ENCODE measurements at regions not wholly inside any gene's neighbourhood (a gene's known extent, or its start where the extent isn't known, plus 50 kb on each side); places are given as distances from the start of the nearest gene placed in this dataset.

GRCh38 chr6:16842676-16843075 is 81.4 kb upstream of the ATXN1 start:
- DNase-seq, result no peak
- ChIA-PET CTCF (no interaction called here), POLR2A (no interaction called here)
- peaks cover 9% of the 10 kb centered on the region for H3K27me3 Mint-ChIP-seq
- no peaks in the 10 kb centered on the region for H3K36me3 Mint-ChIP-seq (ENCODE audit: low read depth)
- peaks cover 4% of the 10 kb centered on the region for H3K4me1 Mint-ChIP-seq
- no peaks in the 10 kb centered on the region for H3K9me3 Mint-ChIP-seq
- H3K4me3 Mint-ChIP-seq, result no peak overlapping the region
- no peak overlapping the region for H3K27ac Mint-ChIP-seq

- ChIA-PET POLR2A (no interaction called here), CTCF (no interaction called here)
- Mint-ChIP-seq H3K36me3 (ENCODE audit: low read depth) (no peaks in the 10 kb centered on the region), H3K4me1 (peaks cover 19% of the 10 kb centered on the region), H3K9me3 (no peaks in the 10 kb centered on the region), H3K27ac (no peak overlapping the region), H3K4me3 (no peak overlapping the region), H3K27me3 (peaks cover 9% of the 10 kb centered on the region)
- DNase-seq, result no peak
Observed at GRCh38 chr6:16841241-16841640, 80.0 kb upstream of the ATXN1 start.

GRCh38 chr6:16840725-16841124 is 79.5 kb upstream of the ATXN1 start:
- ChIA-PET POLR2A (no interaction called here), CTCF (no interaction called here)

GRCh38 chr6:16840291-16840690 is 79.0 kb upstream of the ATXN1 start:
- no peak overlapping the region for H3K4me3 Mint-ChIP-seq
- ChIA-PET CTCF (no interaction called here), POLR2A (no interaction called here)
- DNase-seq, result no peak
- H3K4me1 Mint-ChIP-seq, result peaks cover 22% of the 10 kb centered on the region
- H3K27ac Mint-ChIP-seq, result no peak overlapping the region
- no peaks in the 10 kb centered on the region for H3K36me3 Mint-ChIP-seq (ENCODE audit: low read depth)
- H3K27me3 Mint-ChIP-seq, result peaks cover 9% of the 10 kb centered on the region
- no peaks in the 10 kb centered on the region for H3K9me3 Mint-ChIP-seq

More at GRCh38 chr6:16840725-16841124, 79.5 kb upstream of the ATXN1 start:
- H3K4me1 Mint-ChIP-seq, result peaks cover 22% of the 10 kb centered on the region
- H3K4me3 Mint-ChIP-seq, result no peak overlapping the region
- H3K36me3 Mint-ChIP-seq (ENCODE audit: low read depth), result no peaks in the 10 kb centered on the region
- no peak overlapping the region for H3K27ac Mint-ChIP-seq
- H3K27me3 Mint-ChIP-seq, result peaks cover 9% of the 10 kb centered on the region
- DNase-seq, result no peak
- H3K9me3 Mint-ChIP-seq, result no peaks in the 10 kb centered on the region

GRCh38 chr6:16839631-16840179 is 78.4 kb upstream of the ATXN1 start:
- Mint-ChIP-seq H3K4me3 (no peak overlapping the region), H3K27ac (no peak overlapping the region), H3K4me1 (peaks cover 22% of the 10 kb centered on the region), H3K9me3 (no peaks in the 10 kb centered on the region), H3K36me3 (ENCODE audit: low read depth) (no peaks in the 10 kb centered on the region), H3K27me3 (peaks cover 6% of the 10 kb centered on the region)
- CTCF ChIA-PET, result no interaction called here
- no peak for DNase-seq
- POLR2A ChIA-PET, result no interaction called here

DNA sequence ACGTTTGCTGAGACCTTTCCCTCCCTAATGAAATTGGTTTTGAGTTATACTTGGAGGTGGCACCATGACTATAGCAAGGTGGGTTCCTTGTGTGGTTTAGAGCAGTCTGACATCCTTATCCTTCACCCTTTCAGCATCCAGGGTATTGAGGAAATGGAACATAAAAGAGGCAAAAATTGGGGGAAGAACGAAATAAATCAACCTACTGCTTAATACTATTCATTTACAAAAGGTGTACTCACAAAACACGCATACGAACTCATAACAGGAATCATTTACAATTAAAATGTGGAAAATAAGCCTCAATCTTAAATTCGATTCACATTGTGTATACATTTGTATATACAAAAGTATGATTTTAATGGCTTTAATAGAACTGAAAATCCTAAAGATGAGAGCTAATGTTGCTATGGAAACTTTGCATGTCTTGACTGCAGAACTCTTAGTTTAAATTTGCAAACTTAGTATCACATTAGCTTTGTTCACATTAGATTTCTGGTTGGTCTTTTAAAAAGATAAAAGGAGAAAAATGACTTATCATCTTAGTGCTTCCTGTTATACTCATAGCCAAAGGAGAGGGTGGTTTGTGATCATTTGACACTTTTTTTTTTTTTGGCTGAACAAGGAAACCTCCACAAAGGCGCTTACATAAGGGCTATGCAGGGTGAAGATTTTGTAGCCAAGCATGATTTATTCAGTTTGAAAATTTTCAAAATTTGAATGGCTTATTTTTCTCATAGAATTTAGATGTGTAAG is 76.1 kb upstream of the ATXN1 start:
- Mint-ChIP-seq H3K36me3 (ENCODE audit: low read depth) (no peaks in the 10 kb centered on the region), H3K4me3 (no peak overlapping the region), H3K4me1 (peaks cover 22% of the 10 kb centered on the region), H3K9me3 (no peaks in the 10 kb centered on the region), H3K27ac (no peak overlapping the region), H3K27me3 (peaks cover 9% of the 10 kb centered on the region)
- CTCF ChIA-PET, result interaction anchor here (0.6 to 1.4 kb wide), 3 partner anchors 9 to 368 kb away, joined by 3 read pairs; no protein-coding TSS in a partner anchor
- POLR2A ChIA-PET, result no interaction called here
- no peak for DNase-seq

DNA sequence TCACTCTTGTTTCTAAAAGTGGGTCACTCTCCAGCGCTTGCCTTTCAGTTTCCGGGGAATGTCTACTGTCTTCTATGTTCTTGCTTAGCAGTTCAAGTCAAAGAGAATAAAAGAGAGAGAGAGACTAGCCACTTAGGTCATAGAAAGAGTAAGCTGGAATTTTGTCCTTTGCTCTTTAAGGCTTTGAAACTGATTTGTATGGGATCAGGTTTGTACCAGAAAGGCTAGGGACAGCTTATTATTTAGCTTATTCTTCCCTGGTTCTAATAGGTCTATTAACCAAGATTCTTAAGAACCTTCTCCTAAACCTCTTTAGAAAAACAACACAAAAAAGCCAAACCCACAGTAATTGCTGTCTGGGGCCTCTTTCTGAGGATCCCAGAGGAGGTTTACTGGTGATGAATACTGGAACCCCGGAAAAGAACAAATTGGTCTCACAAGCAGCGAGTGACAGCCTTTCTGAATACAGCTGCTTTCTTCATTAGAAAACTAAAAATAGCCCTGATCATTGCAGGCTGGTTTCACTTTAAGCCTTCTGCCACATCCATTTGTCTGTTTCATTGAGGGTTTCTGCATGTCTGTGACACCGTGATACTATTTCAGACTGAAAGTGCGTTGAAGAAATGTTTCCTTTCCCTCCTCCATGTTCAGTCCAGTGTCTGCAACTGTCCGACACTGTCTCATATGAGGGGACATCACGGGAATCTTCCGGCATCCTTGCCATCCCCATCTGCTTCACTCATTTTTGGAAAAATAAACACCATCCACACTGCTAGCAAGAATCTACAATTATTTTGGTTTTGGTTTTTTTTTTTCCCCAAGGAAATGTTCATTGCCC is 75.1 kb upstream of the ATXN1 start:
- Mint-ChIP-seq H3K27ac (peak overlapping the region; percentile 16), H3K4me1 (peaks cover 22% of the 10 kb centered on the region), H3K9me3 (no peaks in the 10 kb centered on the region), H3K27me3 (peaks cover 7% of the 10 kb centered on the region), H3K4me3 (peak overlapping the region; percentile 40), H3K36me3 (ENCODE audit: low read depth) (no peaks in the 10 kb centered on the region)
- no peak for DNase-seq
- ChIA-PET CTCF (interaction anchor here (0.6 to 1.6 kb wide), 5 partner anchors 10 to 367 kb away, joined by 3 to 5 read pairs (median 3); no protein-coding TSS in a partner anchor), POLR2A (no interaction called here)

GRCh38 chr6:16834242-16834641 is 73.0 kb upstream of the ATXN1 start:
- Mint-ChIP-seq H3K4me1 (peaks cover 22% of the 10 kb centered on the region), H3K27ac (no peak overlapping the region), H3K27me3 (peaks cover 2% of the 10 kb centered on the region), H3K36me3 (ENCODE audit: low read depth) (no peaks in the 10 kb centered on the region), H3K4me3 (no peak overlapping the region), H3K9me3 (no peaks in the 10 kb centered on the region)
- DNase-seq, result no peak
- POLR2A ChIA-PET, result no interaction called here
- CTCF ChIA-PET, result no interaction called here

- Mint-ChIP-seq H3K9me3 (no peaks in the 10 kb centered on the region), H3K4me3 (no peak overlapping the region), H3K27ac (no peak overlapping the region), H3K4me1 (peaks cover 25% of the 10 kb centered on the region), H3K36me3 (ENCODE audit: low read depth) (no peaks in the 10 kb centered on the region), H3K27me3 (peaks cover 2% of the 10 kb centered on the region)
- CTCF ChIA-PET, result no interaction called here
- POLR2A ChIA-PET, result no interaction called here
- no peak for DNase-seq
Observed at GRCh38 chr6:16832721-16833120, 71.5 kb upstream of the ATXN1 start.

GRCh38 chr6:16832043-16832567 is 70.8 kb upstream of the ATXN1 start:
- H3K27ac Mint-ChIP-seq, result no peak overlapping the region
- peaks cover 2% of the 10 kb centered on the region for H3K27me3 Mint-ChIP-seq
- ChIA-PET POLR2A (no interaction called here), CTCF (no interaction called here)
- peaks cover 25% of the 10 kb centered on the region for H3K4me1 Mint-ChIP-seq
- no peaks in the 10 kb centered on the region for H3K9me3 Mint-ChIP-seq
- H3K36me3 Mint-ChIP-seq (ENCODE audit: low read depth), result no peaks in the 10 kb centered on the region
- H3K4me3 Mint-ChIP-seq, result no peak overlapping the region
- DNase-seq, result no peak

DNA sequence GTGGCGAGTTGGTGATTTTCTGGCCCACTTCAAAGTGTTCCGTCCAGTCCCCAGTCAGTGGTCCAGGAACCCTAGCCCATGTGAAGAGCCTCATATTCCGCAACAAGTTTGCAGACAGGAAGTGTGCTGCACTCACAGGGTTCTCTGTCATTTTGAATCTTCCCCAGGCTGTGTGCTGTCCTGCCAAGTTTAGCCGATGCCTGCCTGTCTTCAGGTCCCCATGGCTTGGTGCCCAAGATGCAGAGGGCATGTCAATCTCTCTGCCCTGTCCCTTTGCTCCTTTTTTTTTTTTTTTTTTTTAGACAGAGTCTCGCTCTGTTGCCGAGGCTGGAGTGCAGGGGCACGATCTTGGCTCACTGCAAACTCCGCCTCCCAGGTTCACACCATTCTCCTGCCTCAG is 69.9 kb upstream of the ATXN1 start:
- ChIA-PET CTCF (no interaction called here), POLR2A (no interaction called here)
- peaks cover 5% of the 10 kb centered on the region for H3K27me3 Mint-ChIP-seq

DNA sequence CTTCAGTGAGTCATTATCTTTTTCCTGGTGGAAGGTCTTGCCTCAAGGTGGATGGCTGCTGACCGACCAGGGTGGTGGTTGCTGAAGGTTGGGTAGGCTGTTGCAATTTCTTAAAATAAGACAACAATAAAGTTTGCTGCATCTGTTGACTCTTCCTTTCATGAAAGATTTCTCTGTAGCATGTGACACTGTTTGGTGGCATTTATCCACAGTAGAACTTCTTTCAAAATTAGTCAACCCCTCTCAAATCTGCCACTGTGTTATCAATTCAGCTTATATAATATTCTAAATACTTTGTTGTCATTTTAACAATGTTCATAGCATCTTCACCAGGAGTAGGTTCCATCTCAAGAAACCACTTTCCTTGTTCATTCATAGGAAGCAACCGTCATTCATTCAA is 66.8 kb upstream of the ATXN1 start:
- Mint-ChIP-seq H3K9me3 (no peaks in the 10 kb centered on the region), H3K4me1 (peaks cover 14% of the 10 kb centered on the region), H3K27me3 (peaks cover 16% of the 10 kb centered on the region), H3K27ac (no peak overlapping the region), H3K4me3 (no peak overlapping the region), H3K36me3 (ENCODE audit: low read depth) (no peaks in the 10 kb centered on the region)
- CTCF ChIA-PET, result no interaction called here
- POLR2A ChIA-PET, result no interaction called here
- no peak for DNase-seq

More for the DNA sequence above, 69.9 kb upstream of the ATXN1 start:
- Mint-ChIP-seq H3K4me3 (no peak overlapping the region), H3K4me1 (peaks cover 17% of the 10 kb centered on the region), H3K36me3 (ENCODE audit: low read depth) (no peaks in the 10 kb centered on the region), H3K9me3 (no peaks in the 10 kb centered on the region), H3K27ac (no peak overlapping the region)
- DNase-seq, result no peak

DNA sequence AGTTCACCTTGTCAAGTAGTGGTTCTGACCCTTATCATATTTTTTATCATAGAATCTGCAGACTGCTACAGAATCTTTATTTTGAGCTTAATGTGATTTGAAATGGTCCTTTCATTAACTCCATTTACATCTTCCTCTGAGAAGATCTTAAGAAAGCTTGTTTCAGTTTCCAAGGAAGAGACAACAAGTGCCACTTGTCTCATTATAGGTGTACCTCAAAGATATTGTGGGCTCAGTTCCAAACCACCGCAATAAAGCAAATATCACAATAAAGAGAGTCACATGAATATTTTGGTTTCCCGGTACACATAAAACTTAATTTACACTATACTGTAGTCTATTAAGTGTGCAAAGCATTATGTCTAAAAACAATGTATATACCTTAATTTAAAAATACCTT is 66.4 kb upstream of the ATXN1 start:
- Mint-ChIP-seq H3K9me3 (no peaks in the 10 kb centered on the region), H3K36me3 (ENCODE audit: low read depth) (no peaks in the 10 kb centered on the region), H3K4me3 (no peak overlapping the region), H3K4me1 (peaks cover 14% of the 10 kb centered on the region), H3K27ac (no peak overlapping the region), H3K27me3 (peaks cover 18% of the 10 kb centered on the region)
- DNase-seq, result no peak
- POLR2A ChIA-PET, result no interaction called here
- CTCF ChIA-PET, result interaction anchor here (1.0 kb wide), 1 partner anchor 30 kb away, joined by 3 read pairs; no protein-coding TSS in a partner anchor
